ENCODE measurements at regions not wholly inside any gene's neighbourhood (a gene's known extent, or its start where the extent isn't known, plus 50 kb on each side); places are given as distances from the start of the nearest gene placed in this dataset.

- H3K27ac ChIP-seq (ENCODE audit: insufficient read depth in 1 of 2, low read depth in 1 of 2, low read length in 2 of 2, poor library complexity in 1 of 2, severe bottlenecking in 2 of 2) = no peak overlapping the region
- no peaks in the 10 kb centered on the region for H3K36me3 ChIP-seq (ENCODE audit: control insufficient read depth in 4 of 4, insufficient read depth in 4 of 4, low read length in 3 of 4)
- DNase-seq = no peak
- no peaks in the 10 kb centered on the region for H3K27me3 ChIP-seq (replicated peaks in 2 of 5; ENCODE audit: control insufficient read depth in 4 of 5, insufficient read depth in 5 of 5, low read length in 4 of 5)
- WGBS (ENCODE audit: insufficient coverage) = no CpG with 5 or more reads among the region's 1 CpG
- ChIA-PET CTCF (no interaction called here), POLR2A (no interaction called here)
- H3K4me1 ChIP-seq (ENCODE audit: control extremely low read depth in 1 of 4, control insufficient read depth in 4 of 4, insufficient read depth in 4 of 4, low read length in 3 of 4) = no peaks in the 10 kb centered on the region
- no peaks in the 10 kb centered on the region for H3K9me3 ChIP-seq (ENCODE audit: control extremely low read depth in 1 of 5, control insufficient read depth in 4 of 5, insufficient read depth in 2 of 5, low read depth in 1 of 5, low read length in 4 of 5)
- no peak overlapping the region for H3K4me3 ChIP-seq (ENCODE audit: control insufficient read depth in 1 of 7, extremely low read depth in 1 of 7, insufficient read depth in 4 of 7, low read depth in 2 of 7, low read length in 6 of 7)
Observed at GRCh38 chr9:12178634-12179033, 514.6 kb upstream of the TYRP1 start.

GRCh38 chr9:12182806-12183205 is 510.4 kb upstream of the TYRP1 start:
- Histone ChIP-seq H3K4me1 (ENCODE audit: control extremely low read depth in 1 of 4, control insufficient read depth in 4 of 4, insufficient read depth in 4 of 4, low read length in 3 of 4) (no peaks in the 10 kb centered on the region), H3K36me3 (ENCODE audit: control insufficient read depth in 4 of 4, insufficient read depth in 4 of 4, low read length in 3 of 4) (no peaks in the 10 kb centered on the region), H3K9me3 (ENCODE audit: control extremely low read depth in 1 of 5, control insufficient read depth in 4 of 5, insufficient read depth in 2 of 5, low read depth in 1 of 5, low read length in 4 of 5) (no peaks in the 10 kb centered on the region), H3K4me3 (ENCODE audit: control insufficient read depth in 1 of 7, extremely low read depth in 1 of 7, insufficient read depth in 4 of 7, low read depth in 2 of 7, low read length in 6 of 7) (no peak overlapping the region), H3K27ac (ENCODE audit: insufficient read depth in 1 of 2, low read depth in 1 of 2, low read length in 2 of 2, poor library complexity in 1 of 2, severe bottlenecking in 2 of 2) (no peak overlapping the region), H3K27me3 (replicated peaks in 2 of 5; ENCODE audit: control insufficient read depth in 4 of 5, insufficient read depth in 5 of 5, low read length in 4 of 5) (no peaks in the 10 kb centered on the region)
- WGBS (ENCODE audit: insufficient coverage) = no CpG with 5 or more reads among the region's 1 CpG
- no peak for DNase-seq
- POLR2A ChIA-PET = no interaction called here
- CTCF ChIA-PET = no interaction called here

GRCh38 chr9:12183321-12183720 is 509.9 kb upstream of the TYRP1 start:
- Histone ChIP-seq H3K4me3 (ENCODE audit: control insufficient read depth in 1 of 7, extremely low read depth in 1 of 7, insufficient read depth in 4 of 7, low read depth in 2 of 7, low read length in 6 of 7) (no peak overlapping the region), H3K27me3 (replicated peaks in 2 of 5; ENCODE audit: control insufficient read depth in 4 of 5, insufficient read depth in 5 of 5, low read length in 4 of 5) (no peaks in the 10 kb centered on the region), H3K9me3 (ENCODE audit: control extremely low read depth in 1 of 5, control insufficient read depth in 4 of 5, insufficient read depth in 2 of 5, low read depth in 1 of 5, low read length in 4 of 5) (no peaks in the 10 kb centered on the region), H3K27ac (ENCODE audit: insufficient read depth in 1 of 2, low read depth in 1 of 2, low read length in 2 of 2, poor library complexity in 1 of 2, severe bottlenecking in 2 of 2) (no peak overlapping the region), H3K36me3 (ENCODE audit: control insufficient read depth in 4 of 4, insufficient read depth in 4 of 4, low read length in 3 of 4) (no peaks in the 10 kb centered on the region), H3K4me1 (ENCODE audit: control extremely low read depth in 1 of 4, control insufficient read depth in 4 of 4, insufficient read depth in 4 of 4, low read length in 3 of 4) (no peaks in the 10 kb centered on the region)
- CTCF ChIA-PET = no interaction called here
- WGBS (ENCODE audit: insufficient coverage) = 100% methylated on average over 1 of the region's 3 CpGs
- POLR2A ChIA-PET = no interaction called here
- no peak for DNase-seq

- no peak overlapping the region for H3K4me3 ChIP-seq (ENCODE audit: control insufficient read depth in 1 of 7, extremely low read depth in 1 of 7, insufficient read depth in 4 of 7, low read depth in 2 of 7, low read length in 6 of 7)
- no peaks in the 10 kb centered on the region for H3K4me1 ChIP-seq (ENCODE audit: control extremely low read depth in 1 of 4, control insufficient read depth in 4 of 4, insufficient read depth in 4 of 4, low read length in 3 of 4)
- ChIA-PET CTCF (no interaction called here), POLR2A (no interaction called here)
- no peaks in the 10 kb centered on the region for H3K36me3 ChIP-seq (ENCODE audit: control insufficient read depth in 4 of 4, insufficient read depth in 4 of 4, low read length in 3 of 4)
- H3K9me3 ChIP-seq (ENCODE audit: control extremely low read depth in 1 of 5, control insufficient read depth in 4 of 5, insufficient read depth in 2 of 5, low read depth in 1 of 5, low read length in 4 of 5) = no peaks in the 10 kb centered on the region
- no peak for DNase-seq
- WGBS (ENCODE audit: insufficient coverage) = 100% methylated on average over 1 of the region's 6 CpGs
- H3K27ac ChIP-seq (ENCODE audit: insufficient read depth in 1 of 2, low read depth in 1 of 2, low read length in 2 of 2, poor library complexity in 1 of 2, severe bottlenecking in 2 of 2) = no peak overlapping the region
- H3K27me3 ChIP-seq (replicated peaks in 2 of 5; ENCODE audit: control insufficient read depth in 4 of 5, insufficient read depth in 5 of 5, low read length in 4 of 5) = no peaks in the 10 kb centered on the region
Observed at GRCh38 chr9:12185856-12186255, 507.3 kb upstream of the TYRP1 start.

GRCh38 chr9:12191630-12192029 is 501.6 kb upstream of the TYRP1 start:
- H3K36me3 ChIP-seq (ENCODE audit: control insufficient read depth in 4 of 4, insufficient read depth in 4 of 4, low read length in 3 of 4) = no peaks in the 10 kb centered on the region
- POLR2A ChIA-PET = no interaction called here
- no peaks in the 10 kb centered on the region for H3K4me1 ChIP-seq (ENCODE audit: control extremely low read depth in 1 of 4, control insufficient read depth in 4 of 4, insufficient read depth in 4 of 4, low read length in 3 of 4)
- H3K27ac ChIP-seq (ENCODE audit: insufficient read depth in 1 of 2, low read depth in 1 of 2, low read length in 2 of 2, poor library complexity in 1 of 2, severe bottlenecking in 2 of 2) = no peak overlapping the region
- H3K4me3 ChIP-seq (ENCODE audit: control insufficient read depth in 1 of 7, extremely low read depth in 1 of 7, insufficient read depth in 4 of 7, low read depth in 2 of 7, low read length in 6 of 7) = no peak overlapping the region
- H3K9me3 ChIP-seq (ENCODE audit: control extremely low read depth in 1 of 5, control insufficient read depth in 4 of 5, insufficient read depth in 2 of 5, low read depth in 1 of 5, low read length in 4 of 5) = no peaks in the 10 kb centered on the region
- no peak for DNase-seq
- 100% methylated on average over 1 of the region's 2 CpGs for WGBS (ENCODE audit: insufficient coverage)
- H3K27me3 ChIP-seq (replicated peaks in 2 of 5; ENCODE audit: control insufficient read depth in 4 of 5, insufficient read depth in 5 of 5, low read length in 4 of 5) = no peaks in the 10 kb centered on the region
- CTCF ChIA-PET = no interaction called here

- Histone ChIP-seq H3K36me3 (ENCODE audit: control insufficient read depth in 4 of 4, insufficient read depth in 4 of 4, low read length in 3 of 4) (no peaks in the 10 kb centered on the region), H3K4me1 (ENCODE audit: control extremely low read depth in 1 of 4, control insufficient read depth in 4 of 4, insufficient read depth in 4 of 4, low read length in 3 of 4) (no peaks in the 10 kb centered on the region), H3K27ac (ENCODE audit: insufficient read depth in 1 of 2, low read depth in 1 of 2, low read length in 2 of 2, poor library complexity in 1 of 2, severe bottlenecking in 2 of 2) (no peak overlapping the region), H3K9me3 (ENCODE audit: control extremely low read depth in 1 of 5, control insufficient read depth in 4 of 5, insufficient read depth in 2 of 5, low read depth in 1 of 5, low read length in 4 of 5) (no peaks in the 10 kb centered on the region), H3K27me3 (replicated peaks in 2 of 5; ENCODE audit: control insufficient read depth in 4 of 5, insufficient read depth in 5 of 5, low read length in 4 of 5) (no peaks in the 10 kb centered on the region), H3K4me3 (ENCODE audit: control insufficient read depth in 1 of 7, extremely low read depth in 1 of 7, insufficient read depth in 4 of 7, low read depth in 2 of 7, low read length in 6 of 7) (no peak overlapping the region)
- 100% methylated on average over 1 of the region's 2 CpGs for WGBS (ENCODE audit: insufficient coverage)
- ChIA-PET CTCF (no interaction called here), POLR2A (no interaction called here)
- no peak for DNase-seq
Observed at GRCh38 chr9:12194731-12195130, 498.5 kb upstream of the TYRP1 start.

- Histone ChIP-seq H3K27me3 (replicated peaks in 2 of 5; ENCODE audit: control insufficient read depth in 4 of 5, insufficient read depth in 5 of 5, low read length in 4 of 5) (no peaks in the 10 kb centered on the region), H3K9me3 (ENCODE audit: control extremely low read depth in 1 of 5, control insufficient read depth in 4 of 5, insufficient read depth in 2 of 5, low read depth in 1 of 5, low read length in 4 of 5) (no peaks in the 10 kb centered on the region), H3K4me3 (ENCODE audit: control insufficient read depth in 1 of 7, extremely low read depth in 1 of 7, insufficient read depth in 4 of 7, low read depth in 2 of 7, low read length in 6 of 7) (no peak overlapping the region), H3K36me3 (ENCODE audit: control insufficient read depth in 4 of 4, insufficient read depth in 4 of 4, low read length in 3 of 4) (no peaks in the 10 kb centered on the region), H3K4me1 (ENCODE audit: control extremely low read depth in 1 of 4, control insufficient read depth in 4 of 4, insufficient read depth in 4 of 4, low read length in 3 of 4) (no peaks in the 10 kb centered on the region), H3K27ac (ENCODE audit: insufficient read depth in 1 of 2, low read depth in 1 of 2, low read length in 2 of 2, poor library complexity in 1 of 2, severe bottlenecking in 2 of 2) (no peak overlapping the region)
- CTCF ChIA-PET = no interaction called here
- POLR2A ChIA-PET = no interaction called here
- DNase-seq = no peak
Observed at GRCh38 chr9:12195456-12195855, 497.7 kb upstream of the TYRP1 start.

GRCh38 chr9:12204512-12204911 is 488.7 kb upstream of the TYRP1 start:
- Histone ChIP-seq H3K9me3 (ENCODE audit: control extremely low read depth in 1 of 5, control insufficient read depth in 4 of 5, insufficient read depth in 2 of 5, low read depth in 1 of 5, low read length in 4 of 5) (no peaks in the 10 kb centered on the region), H3K36me3 (ENCODE audit: control insufficient read depth in 4 of 4, insufficient read depth in 4 of 4, low read length in 3 of 4) (no peaks in the 10 kb centered on the region), H3K4me1 (ENCODE audit: control extremely low read depth in 1 of 4, control insufficient read depth in 4 of 4, insufficient read depth in 4 of 4, low read length in 3 of 4) (no peaks in the 10 kb centered on the region), H3K27ac (ENCODE audit: insufficient read depth in 1 of 2, low read depth in 1 of 2, low read length in 2 of 2, poor library complexity in 1 of 2, severe bottlenecking in 2 of 2) (no peak overlapping the region), H3K4me3 (ENCODE audit: control insufficient read depth in 1 of 7, extremely low read depth in 1 of 7, insufficient read depth in 4 of 7, low read depth in 2 of 7, low read length in 6 of 7) (no peak overlapping the region), H3K27me3 (replicated peaks in 2 of 5; ENCODE audit: control insufficient read depth in 4 of 5, insufficient read depth in 5 of 5, low read length in 4 of 5) (no peaks in the 10 kb centered on the region)
- ChIA-PET CTCF (no interaction called here), POLR2A (no interaction called here)
- WGBS (ENCODE audit: insufficient coverage) = 75% methylated on average over 3 of the region's 4 CpGs
- DNase-seq = no peak
